ENCODE measurements at regions not wholly inside any gene's neighbourhood (a gene's known extent, or its start where the extent isn't known, plus 50 kb on each side); places are given as distances from the start of the nearest gene placed in this dataset.
"Not testable (repeated sequence)": the region's sequence is repeated elsewhere in the genome, so short reads cannot be mapped to it uniquely, and the experiment has no call there.

DNA sequence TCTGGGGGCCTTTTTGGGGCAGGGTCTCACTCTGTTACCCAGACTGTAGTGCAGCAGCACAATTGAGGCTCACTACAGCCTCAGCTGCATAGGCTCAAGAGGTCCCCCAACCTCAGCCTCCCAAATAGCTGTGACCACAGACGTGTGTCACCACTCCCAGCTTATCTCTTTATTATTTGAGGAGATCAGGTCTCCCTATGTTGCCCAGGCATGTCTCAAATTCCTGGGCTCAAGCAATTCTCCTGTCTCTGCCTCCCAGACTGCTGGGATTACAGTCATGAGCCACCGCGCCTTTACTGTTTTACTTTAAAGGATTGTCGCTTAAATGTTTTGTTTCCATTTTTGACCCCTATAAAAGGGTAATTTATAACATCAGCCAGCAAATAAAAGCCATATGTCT lies 502.6 kb upstream of the AUTS2 start:
- no peak for DNase-seq (ENCODE audit: low spot score in 2 of 2)
- H3K27me3 Mint-ChIP-seq, result no peaks in the 10 kb centered on the region
- no peak for ATAC-seq (replicated peaks; ENCODE audit: extremely low read depth, poor library complexity, severe bottlenecking)
- H3K4me1 Mint-ChIP-seq, result no peaks in the 10 kb centered on the region
- peaks cover 2% of the 10 kb centered on the region for H3K36me3 Mint-ChIP-seq (ENCODE audit: insufficient read depth)
- peaks cover 7% of the 10 kb centered on the region for H3K9me3 Mint-ChIP-seq
- no peak overlapping the region for H3K27ac Mint-ChIP-seq (ENCODE audit: low read depth)
- no peak overlapping the region for H3K4me3 Mint-ChIP-seq

DNA sequence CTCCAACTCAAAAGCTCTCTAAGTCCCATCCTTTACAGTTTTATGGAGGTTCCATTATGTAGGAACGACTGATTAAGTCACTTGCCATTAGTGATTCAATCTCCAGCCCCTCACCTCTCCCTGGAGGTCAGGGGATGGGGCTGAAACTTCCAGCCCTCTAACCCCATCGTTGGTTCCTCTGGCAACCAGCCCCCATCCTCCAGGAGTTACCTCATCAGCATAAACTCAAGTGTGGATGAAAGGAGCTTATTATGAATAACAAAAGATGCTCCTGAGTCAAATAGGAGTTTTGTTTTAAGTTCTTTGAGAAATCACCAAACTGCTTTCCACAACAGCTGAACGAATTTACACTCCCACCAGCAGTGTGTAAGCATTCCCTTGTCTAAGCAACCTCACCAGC lies 494.3 kb upstream of the AUTS2 start:
- ATAC-seq (replicated peaks; ENCODE audit: extremely low read depth, poor library complexity, severe bottlenecking), result no peak
- Mint-ChIP-seq H3K9me3 (no peaks in the 10 kb centered on the region), H3K27ac (ENCODE audit: low read depth) (no peak overlapping the region), H3K36me3 (ENCODE audit: insufficient read depth) (no peaks in the 10 kb centered on the region), H3K4me1 (no peaks in the 10 kb centered on the region), H3K27me3 (no peaks in the 10 kb centered on the region), H3K4me3 (no peak overlapping the region)
- no peak for DNase-seq (ENCODE audit: low spot score in 2 of 2)

- Mint-ChIP-seq H3K27me3 (no peaks in the 10 kb centered on the region), H3K4me1 (no peaks in the 10 kb centered on the region), H3K36me3 (ENCODE audit: insufficient read depth) (no peaks in the 10 kb centered on the region), H3K27ac (ENCODE audit: low read depth) (no peak overlapping the region), H3K9me3 (no peaks in the 10 kb centered on the region), H3K4me3 (no peak overlapping the region)
- ATAC-seq (replicated peaks; ENCODE audit: extremely low read depth, poor library complexity, severe bottlenecking) (no peak), DNase-seq (ENCODE audit: low spot score in 2 of 2) (no peak)
These were observed 493.2 kb upstream of the AUTS2 start for GRCh38 chr7:69105092-69105491.

DNA sequence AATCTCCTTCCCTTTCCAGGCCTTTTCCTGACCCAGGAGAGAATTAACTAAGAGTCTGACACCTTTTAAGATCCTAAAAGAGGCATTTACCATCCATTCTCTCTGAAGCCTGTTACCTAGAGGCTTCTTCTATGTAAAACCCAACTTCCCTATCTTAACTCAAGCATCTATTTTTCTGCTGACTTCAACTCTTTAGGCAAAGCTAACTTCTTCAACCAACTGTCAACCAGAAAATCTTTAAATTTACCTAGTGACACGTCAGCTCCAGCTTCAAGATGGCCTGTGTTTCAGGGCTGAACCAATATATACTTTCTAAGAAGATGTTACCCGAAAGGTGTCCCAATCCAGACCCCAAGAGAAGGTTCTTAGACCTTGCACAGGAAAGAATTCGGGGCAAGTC lies 492.3 kb upstream of the AUTS2 start:
- Mint-ChIP-seq H3K9me3 (no peaks in the 10 kb centered on the region), H3K4me3 (no peak overlapping the region), H3K4me1 (no peaks in the 10 kb centered on the region), H3K27ac (ENCODE audit: low read depth) (no peak overlapping the region), H3K36me3 (ENCODE audit: insufficient read depth) (no peaks in the 10 kb centered on the region), H3K27me3 (no peaks in the 10 kb centered on the region)
- ATAC-seq (replicated peaks; ENCODE audit: extremely low read depth, poor library complexity, severe bottlenecking) (no peak), DNase-seq (ENCODE audit: low spot score in 2 of 2) (no peak)

- not testable (repeated sequence) for H3K27ac Mint-ChIP-seq (ENCODE audit: low read depth); H3K4me1 Mint-ChIP-seq; H3K9me3 Mint-ChIP-seq; ATAC-seq (replicated peaks; ENCODE audit: extremely low read depth, poor library complexity, severe bottlenecking); H3K27me3 Mint-ChIP-seq; H3K4me3 Mint-ChIP-seq; H3K36me3 Mint-ChIP-seq (ENCODE audit: insufficient read depth); DNase-seq (ENCODE audit: low spot score in 2 of 2)
These were observed 491.8 kb upstream of the AUTS2 start for GRCh38 chr7:69106449-69106848.

- H3K36me3 Mint-ChIP-seq (ENCODE audit: insufficient read depth); H3K4me3 Mint-ChIP-seq; ATAC-seq (replicated peaks; ENCODE audit: extremely low read depth, poor library complexity, severe bottlenecking); H3K4me1 Mint-ChIP-seq; H3K27ac Mint-ChIP-seq (ENCODE audit: low read depth); H3K9me3 Mint-ChIP-seq; H3K27me3 Mint-ChIP-seq; DNase-seq (ENCODE audit: low spot score in 2 of 2): not testable (repeated sequence)
These were observed 491.3 kb upstream of the AUTS2 start for GRCh38 chr7:69106946-69107345.

DNA sequence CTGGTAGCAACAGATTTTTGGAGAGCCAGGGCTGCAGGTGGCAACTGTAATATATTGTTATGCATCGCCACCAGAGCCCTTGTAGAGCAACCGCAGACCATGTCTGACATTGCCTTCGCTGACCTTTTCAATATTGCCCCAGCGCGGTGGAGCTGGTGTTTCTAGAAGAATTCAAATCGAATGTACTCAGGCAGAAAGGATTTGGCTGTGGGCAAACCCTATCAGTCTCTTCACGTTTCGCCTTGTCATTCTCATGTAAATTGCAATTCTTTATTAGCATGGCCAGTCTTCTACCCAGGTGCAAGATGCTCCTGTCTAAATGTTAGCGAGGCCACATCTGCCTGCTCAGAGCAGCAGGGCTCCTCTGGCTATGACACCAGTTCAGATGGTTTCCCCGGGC lies 490.2 kb upstream of the AUTS2 start:
- Mint-ChIP-seq H3K27me3 (no peaks in the 10 kb centered on the region), H3K4me1 (no peaks in the 10 kb centered on the region), H3K36me3 (ENCODE audit: insufficient read depth) (no peaks in the 10 kb centered on the region), H3K4me3 (no peak overlapping the region), H3K9me3 (peaks cover 10% of the 10 kb centered on the region), H3K27ac (ENCODE audit: low read depth) (no peak overlapping the region)
- no peak for DNase-seq (ENCODE audit: low spot score in 2 of 2)
- ATAC-seq (replicated peaks; ENCODE audit: extremely low read depth, poor library complexity, severe bottlenecking), result no peak

- ATAC-seq (replicated peaks; ENCODE audit: extremely low read depth, poor library complexity, severe bottlenecking) (no peak), DNase-seq (ENCODE audit: low spot score in 2 of 2) (no peak)
- Mint-ChIP-seq H3K4me3 (no peak overlapping the region), H3K9me3 (peaks cover 10% of the 10 kb centered on the region), H3K4me1 (no peaks in the 10 kb centered on the region), H3K27me3 (no peaks in the 10 kb centered on the region), H3K36me3 (ENCODE audit: insufficient read depth) (no peaks in the 10 kb centered on the region), H3K27ac (ENCODE audit: low read depth) (no peak overlapping the region)
These were observed 489.0 kb upstream of the AUTS2 start for GRCh38 chr7:69109246-69109645.

DNA sequence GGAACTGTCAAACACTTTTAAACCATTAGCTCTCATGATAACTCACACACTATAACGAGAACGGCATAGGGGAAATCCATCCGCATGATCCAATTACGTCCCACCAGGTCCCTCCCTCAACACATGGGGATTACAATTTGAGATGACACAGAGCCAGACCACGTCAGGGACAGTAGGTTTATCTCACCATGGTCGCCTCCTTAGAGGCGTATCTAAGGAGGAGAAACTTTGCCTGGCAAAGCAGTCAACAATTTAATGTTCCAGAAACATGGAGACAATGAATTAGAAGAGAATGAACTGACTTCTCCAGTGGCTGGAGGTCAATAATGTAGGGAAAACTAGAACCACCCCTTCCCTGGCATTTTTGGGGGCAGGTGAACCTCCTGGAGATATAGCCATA lies 488.4 kb upstream of the AUTS2 start:
- Mint-ChIP-seq H3K4me3 (no peak overlapping the region), H3K27ac (ENCODE audit: low read depth) (no peak overlapping the region), H3K9me3 (peaks cover 10% of the 10 kb centered on the region), H3K27me3 (no peaks in the 10 kb centered on the region), H3K36me3 (ENCODE audit: insufficient read depth) (no peaks in the 10 kb centered on the region), H3K4me1 (no peaks in the 10 kb centered on the region)
- DNase-seq (ENCODE audit: low spot score in 2 of 2) (no peak), ATAC-seq (replicated peaks; ENCODE audit: extremely low read depth, poor library complexity, severe bottlenecking) (no peak)

- no peak for ATAC-seq (replicated peaks; ENCODE audit: extremely low read depth, poor library complexity, severe bottlenecking)
- no peak for DNase-seq (ENCODE audit: low spot score in 2 of 2)
- H3K9me3 Mint-ChIP-seq, result peaks cover 10% of the 10 kb centered on the region
- no peaks in the 10 kb centered on the region for H3K27me3 Mint-ChIP-seq
- no peak overlapping the region for H3K27ac Mint-ChIP-seq (ENCODE audit: low read depth)
- no peak overlapping the region for H3K4me3 Mint-ChIP-seq
- H3K36me3 Mint-ChIP-seq (ENCODE audit: insufficient read depth), result no peaks in the 10 kb centered on the region
- no peaks in the 10 kb centered on the region for H3K4me1 Mint-ChIP-seq
These were observed 487.7 kb upstream of the AUTS2 start for GRCh38 chr7:69110450-69111050.

DNA sequence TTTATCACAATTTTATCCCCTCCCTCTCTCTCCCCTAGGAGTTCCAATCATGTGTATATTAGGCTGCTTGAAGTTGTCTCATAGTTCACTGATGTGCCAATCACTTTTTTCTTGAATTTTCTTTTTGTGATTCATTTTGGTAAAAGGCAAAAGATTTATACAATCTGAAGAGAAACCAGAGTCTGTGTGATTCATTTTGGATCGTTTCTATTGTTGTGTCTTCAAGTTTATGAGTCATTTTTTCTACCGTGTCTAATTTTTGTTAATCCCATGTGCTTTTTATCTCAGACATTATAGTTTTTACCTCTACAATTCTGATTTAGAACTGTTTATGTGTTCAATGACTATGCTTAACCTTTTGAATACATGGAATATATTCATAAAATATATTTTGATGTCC lies 483.9 kb upstream of the AUTS2 start:
- no peaks in the 10 kb centered on the region for H3K27me3 Mint-ChIP-seq
- no peak for DNase-seq (ENCODE audit: low spot score in 2 of 2)
- no peak overlapping the region for H3K27ac Mint-ChIP-seq (ENCODE audit: low read depth)
- no peak overlapping the region for H3K4me3 Mint-ChIP-seq
- no peak for ATAC-seq (replicated peaks; ENCODE audit: extremely low read depth, poor library complexity, severe bottlenecking)
- H3K9me3 Mint-ChIP-seq, result peaks cover 10% of the 10 kb centered on the region
- H3K4me1 Mint-ChIP-seq, result no peaks in the 10 kb centered on the region
- H3K36me3 Mint-ChIP-seq (ENCODE audit: insufficient read depth), result no peaks in the 10 kb centered on the region

DNA sequence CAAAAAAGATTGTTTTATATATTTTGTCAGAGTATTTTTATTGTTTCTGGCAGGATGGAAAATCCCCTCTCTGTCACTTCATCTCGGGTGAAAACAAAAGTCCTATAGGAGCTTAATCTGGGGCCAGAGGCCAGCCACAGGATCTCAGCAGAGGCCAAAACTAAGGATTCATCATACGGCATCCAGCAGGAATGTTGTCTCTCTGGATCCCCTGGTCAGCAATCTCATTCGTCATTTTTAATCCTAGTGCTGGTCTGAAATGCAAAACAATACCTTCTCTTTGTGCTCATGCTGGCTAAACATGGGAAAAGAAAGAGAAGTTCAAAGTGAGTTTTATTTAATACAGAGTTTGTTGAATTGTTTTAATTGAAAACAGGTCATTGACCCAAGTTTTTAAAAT lies 482.5 kb upstream of the AUTS2 start:
- Mint-ChIP-seq H3K36me3 (ENCODE audit: insufficient read depth) (peaks cover 2% of the 10 kb centered on the region), H3K9me3 (peaks cover 10% of the 10 kb centered on the region)
- no peak for DNase-seq (ENCODE audit: low spot score in 2 of 2)

GRCh38 chr7:69116196-69116595 lies 482.1 kb upstream of the AUTS2 start:
- not testable (repeated sequence) for H3K4me1 Mint-ChIP-seq

More for the DNA sequence above, 482.5 kb upstream of the AUTS2 start:
- Mint-ChIP-seq H3K27me3 (peaks cover 2% of the 10 kb centered on the region), H3K4me1 (no peaks in the 10 kb centered on the region), H3K27ac (ENCODE audit: low read depth) (no peak overlapping the region), H3K4me3 (no peak overlapping the region)
- ATAC-seq (replicated peaks; ENCODE audit: extremely low read depth, poor library complexity, severe bottlenecking), result no peak

DNA sequence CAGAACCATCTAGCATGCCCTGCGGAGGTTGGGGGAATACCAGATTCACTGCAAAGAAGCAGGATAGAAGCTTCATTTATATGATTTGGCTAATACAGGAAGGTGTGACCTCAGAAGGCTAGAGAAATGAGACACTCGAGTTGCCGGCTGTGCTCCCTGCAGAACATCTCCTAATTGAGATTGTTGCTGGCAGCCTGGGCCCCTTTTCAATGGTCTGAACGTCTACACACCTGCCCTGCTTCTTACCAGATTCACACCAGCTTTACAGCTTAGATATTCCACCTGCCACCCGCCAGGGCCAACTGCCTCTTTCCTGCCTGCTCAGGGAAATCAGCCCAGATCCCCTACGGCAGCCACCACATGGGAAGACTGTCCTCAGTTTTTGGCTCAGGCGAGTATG lies 475.3 kb upstream of the AUTS2 start:
- peaks cover 2% of the 10 kb centered on the region for H3K36me3 Mint-ChIP-seq (ENCODE audit: insufficient read depth)
- H3K4me1 Mint-ChIP-seq, result no peaks in the 10 kb centered on the region
- H3K4me3 Mint-ChIP-seq, result no peak overlapping the region
- ATAC-seq (replicated peaks; ENCODE audit: extremely low read depth, poor library complexity, severe bottlenecking), result no peak
- H3K27me3 Mint-ChIP-seq, result peaks cover 18% of the 10 kb centered on the region
- H3K9me3 Mint-ChIP-seq, result peaks cover 6% of the 10 kb centered on the region
- DNase-seq (ENCODE audit: low spot score in 2 of 2), result no peak
- H3K27ac Mint-ChIP-seq (ENCODE audit: low read depth), result no peak overlapping the region

More at GRCh38 chr7:69116196-69116595, 482.1 kb upstream of the AUTS2 start:
- H3K36me3 Mint-ChIP-seq (ENCODE audit: insufficient read depth); H3K4me3 Mint-ChIP-seq; ATAC-seq (replicated peaks; ENCODE audit: extremely low read depth, poor library complexity, severe bottlenecking); H3K27ac Mint-ChIP-seq (ENCODE audit: low read depth); DNase-seq (ENCODE audit: low spot score in 2 of 2); H3K27me3 Mint-ChIP-seq: not testable (repeated sequence)
- H3K9me3 Mint-ChIP-seq, result peaks cover 10% of the 10 kb centered on the region

All from central memory CD8-positive, alpha-beta T cell (primary cell).